ENCODE measurements at regions not wholly inside any gene's neighbourhood (a gene's known extent, or its start where the extent isn't known, plus 50 kb on each side); places are given as distances from the start of the nearest gene placed in this dataset.

- H3K4me3 Mint-ChIP-seq, result no peak overlapping the region
- peaks cover 12% of the 10 kb centered on the region for H3K4me1 Mint-ChIP-seq
- no peak for TF ChIP-seq CTCF (IDR thresholded peaks at IDR 0.05; ENCODE audit: unreplicated experiment in 3 of 3)
- H3K27me3 Mint-ChIP-seq (ENCODE audit: low read depth), result no peaks in the 10 kb centered on the region
- H3K27ac Mint-ChIP-seq, result no peak overlapping the region
- H3K36me3 Mint-ChIP-seq (ENCODE audit: low read depth), result no peaks in the 10 kb centered on the region
- no peaks in the 10 kb centered on the region for H3K9me3 Mint-ChIP-seq
Observed at GRCh38 chr14:83419420-83419819, 1885.8 kb upstream of the SEL1L start.

- Mint-ChIP-seq H3K4me1 (peaks cover 12% of the 10 kb centered on the region), H3K4me3 (no peak overlapping the region), H3K27me3 (ENCODE audit: low read depth) (no peaks in the 10 kb centered on the region), H3K36me3 (ENCODE audit: low read depth) (no peaks in the 10 kb centered on the region), H3K27ac (peak overlapping the region in 1 of 3 experiments; percentile 94), H3K9me3 (no peaks in the 10 kb centered on the region)
- TF ChIP-seq CTCF (IDR thresholded peaks at IDR 0.05; ENCODE audit: unreplicated experiment in 3 of 3), result no peak
Observed at GRCh38 chr14:83421711-83422110, 1888.1 kb upstream of the SEL1L start.

GRCh38 chr14:83425138-83425537, 1891.5 kb upstream of the SEL1L start:
- Mint-ChIP-seq H3K36me3 (ENCODE audit: low read depth) (no peaks in the 10 kb centered on the region), H3K27me3 (ENCODE audit: low read depth) (no peaks in the 10 kb centered on the region), H3K4me3 (no peak overlapping the region), H3K27ac (no peak overlapping the region), H3K9me3 (peaks cover 4% of the 10 kb centered on the region), H3K4me1 (peaks cover 12% of the 10 kb centered on the region)
- no peak for TF ChIP-seq CTCF (IDR thresholded peaks at IDR 0.05; ENCODE audit: unreplicated experiment in 3 of 3)

GRCh38 chr14:83425706-83426105, 1892.1 kb upstream of the SEL1L start:
- Mint-ChIP-seq H3K9me3 (peaks cover 4% of the 10 kb centered on the region), H3K36me3 (ENCODE audit: low read depth) (no peaks in the 10 kb centered on the region), H3K27me3 (ENCODE audit: low read depth) (no peaks in the 10 kb centered on the region), H3K4me3 (no peak overlapping the region), H3K4me1 (peaks cover 12% of the 10 kb centered on the region), H3K27ac (no peak overlapping the region)
- no peak for TF ChIP-seq CTCF (IDR thresholded peaks at IDR 0.05; ENCODE audit: unreplicated experiment in 3 of 3)

GRCh38 chr14:83433618-83434017, 1900.0 kb upstream of the SEL1L start:
- no peaks in the 10 kb centered on the region for H3K27me3 Mint-ChIP-seq (ENCODE audit: low read depth)
- peaks cover 15% of the 10 kb centered on the region for H3K9me3 Mint-ChIP-seq
- no peak overlapping the region for H3K4me3 Mint-ChIP-seq
- H3K36me3 Mint-ChIP-seq (ENCODE audit: low read depth), result no peaks in the 10 kb centered on the region
- H3K4me1 Mint-ChIP-seq, result no peaks in the 10 kb centered on the region
- H3K27ac Mint-ChIP-seq, result no peak overlapping the region
- no peak for TF ChIP-seq CTCF (IDR thresholded peaks at IDR 0.05; ENCODE audit: unreplicated experiment in 3 of 3)

- Mint-ChIP-seq H3K9me3 (peaks cover 2% of the 10 kb centered on the region), H3K4me3 (no peak overlapping the region), H3K27me3 (ENCODE audit: low read depth) (no peaks in the 10 kb centered on the region), H3K27ac (no peak overlapping the region), H3K4me1 (peaks cover 11% of the 10 kb centered on the region), H3K36me3 (ENCODE audit: low read depth) (no peaks in the 10 kb centered on the region)
- no peak for TF ChIP-seq CTCF (IDR thresholded peaks at IDR 0.05; ENCODE audit: unreplicated experiment in 3 of 3)
Observed at GRCh38 chr14:83441801-83442200, 1908.1 kb upstream of the SEL1L start.
